AG04450 (cell line): ENCODE measurements at regions not wholly inside any gene's neighbourhood (a gene's known extent, or its start where the extent isn't known, plus 50 kb on each side); places are given as distances from the start of the nearest gene placed in this dataset.

Experiments used
- CTCF ChIA-PET: fragments of 300-600, 350-600 bp; formaldehyde crosslinking; extraction: SDS; loops from one replicate; lab custom pipeline; 2022; ENCODE audit warnings: antibody characterized with exemption, inconsistent platforms; lab: Charles Lee
- POLR2A ChIA-PET: fragments of 350-600 bp; formaldehyde crosslinking; extraction: SDS; loops from one replicate; lab custom pipeline; 2021; ENCODE audit warnings: antibody characterized with exemption, inconsistent platforms; lab: Yijun Ruan, JAX
- DNase-seq: peaks from one replicate; pipeline ENCODE4 v3.0.0-alpha.2; 2011; ENCODE audit warnings: low read depth, low spot score
- H3K27ac ChIP-seq: one replicate; pipeline ENCODE4 v1.5.1; 2012; ENCODE audit warnings: low read depth, low read length, control low read depth
- H3K27me3 ChIP-seq: one replicate; pipeline ENCODE4 v1.6.0; 2012; ENCODE audit warnings: low read length; ENCODE audit not compliant: control insufficient read depth, insufficient read depth
- H3K4me3 ChIP-seq: 2 replicates; pipeline ENCODE4 v1.5.1; 2011; ENCODE audit warnings: mild to moderate bottlenecking, low read depth, low read length, control low read depth
- H3K9me3 ChIP-seq: 2 replicates; pipeline ENCODE4 v1.5.1; 2012; ENCODE audit warnings: low read length; ENCODE audit not compliant: control insufficient read depth, insufficient read depth
- CTCF ChIP-seq: IDR thresholded peaks from 2 replicates; pipeline ENCODE4 v1.5.1; 2011; ENCODE audit warnings: low read depth, low read length, control low read depth, inconsistent platforms

DNA sequence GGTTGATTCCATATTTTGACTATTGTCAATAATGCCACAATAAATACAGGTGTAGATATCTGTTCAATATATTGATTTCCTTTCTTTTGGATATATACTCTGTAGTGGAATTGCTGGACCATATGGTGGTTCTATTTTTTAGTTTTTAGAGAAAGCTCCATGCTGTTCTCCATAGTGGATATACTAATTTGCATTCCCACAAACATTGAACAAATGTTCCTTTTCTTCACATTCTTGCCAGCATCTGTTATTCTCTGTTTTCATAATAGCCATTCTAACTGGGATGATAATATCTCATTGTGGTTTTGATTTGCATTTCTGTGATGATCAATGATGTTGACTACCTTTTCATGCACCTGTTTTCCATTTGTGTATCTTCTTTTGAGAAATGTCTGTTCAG, 973.7 kb downstream of the REEP3 start:
- H3K9me3 ChIP-seq: no peaks in the 10 kb centered on the region
- ChIA-PET CTCF (no interaction called here), POLR2A (no interaction called here)
- H3K27ac ChIP-seq: no peak overlapping the region
- no peak for DNase-seq
- no peak for TF ChIP-seq CTCF
- no peaks in the 10 kb centered on the region for H3K27me3 ChIP-seq
- no peak overlapping the region for H3K4me3 ChIP-seq

GRCh38 chr10:64497306-64497705, 976.1 kb downstream of the REEP3 start:
- ChIA-PET CTCF (no interaction called here), POLR2A (no interaction called here)
- H3K27me3 ChIP-seq: no peaks in the 10 kb centered on the region
- no peak for TF ChIP-seq CTCF
- H3K9me3 ChIP-seq: no peaks in the 10 kb centered on the region
- DNase-seq: no peak
- no peak overlapping the region for H3K4me3 ChIP-seq
- H3K27ac ChIP-seq: no peak overlapping the region

- H3K4me3 ChIP-seq: no peak overlapping the region
- no peak overlapping the region for H3K27ac ChIP-seq
- no peak for TF ChIP-seq CTCF
- H3K9me3 ChIP-seq: no peaks in the 10 kb centered on the region
- DNase-seq: no peak
- ChIA-PET CTCF (no interaction called here), POLR2A (no interaction called here)
- no peaks in the 10 kb centered on the region for H3K27me3 ChIP-seq
These were observed 980.6 kb downstream of the REEP3 start for GRCh38 chr10:64501807-64502206.

DNA sequence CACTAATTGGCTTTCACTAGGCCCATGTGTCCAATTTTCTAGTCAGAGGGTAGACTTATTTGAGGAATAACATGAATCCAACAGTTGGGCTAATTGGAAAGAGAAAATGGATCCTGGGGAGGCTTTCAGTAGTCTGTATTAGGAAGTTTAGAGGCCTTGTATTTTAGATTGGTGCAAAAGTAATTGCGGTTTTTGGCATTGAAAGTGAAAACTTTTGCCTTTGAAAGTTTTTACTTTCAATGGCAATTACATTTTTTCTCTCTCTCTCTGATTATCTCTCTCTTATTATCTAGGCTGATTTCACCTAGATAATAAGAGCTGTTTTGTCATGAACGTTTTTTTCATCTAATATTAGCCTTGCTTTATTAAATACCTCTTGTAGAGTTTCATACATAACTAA, 981.7 kb downstream of the REEP3 start:
- ChIA-PET CTCF (no interaction called here), POLR2A (no interaction called here)
- Histone ChIP-seq H3K9me3 (no peaks in the 10 kb centered on the region), H3K27ac (no peak overlapping the region), H3K4me3 (no peak overlapping the region), H3K27me3 (no peaks in the 10 kb centered on the region)
- no peak for DNase-seq
- no peak for TF ChIP-seq CTCF

- Histone ChIP-seq H3K27ac (no peak overlapping the region), H3K27me3 (no peaks in the 10 kb centered on the region), H3K9me3 (no peaks in the 10 kb centered on the region), H3K4me3 (no peak overlapping the region)
- TF ChIP-seq CTCF: no peak
- ChIA-PET POLR2A (no interaction called here), CTCF (no interaction called here)
- no peak for DNase-seq
These were observed 982.2 kb downstream of the REEP3 start for GRCh38 chr10:64503429-64503828.
